Loucy (cell line): ENCODE measurements at regions not wholly inside any gene's neighbourhood (a gene's known extent, or its start where the extent isn't known, plus 50 kb on each side); places are given as distances from the start of the nearest gene placed in this dataset.

Experiments used
- H2AFZ ChIP-seq: fragments of 200-600 bp; sonication (generic); 2 replicates; pipeline ENCODE4 v1.6.0; 2016; ENCODE audit warnings: antibody characterized with exemption, mild to moderate bottlenecking, low read length, moderate library complexity
- H3F3A ChIP-seq: fragments of 200-600 bp; 2 replicates; pipeline ENCODE4 v1.6.0; 2016; ENCODE audit warnings: antibody characterized with exemption, low read depth, mild to moderate bottlenecking
- H3K27me3 ChIP-seq: fragments of 200-600 bp; sonication (generic); 2 replicates; pipeline ENCODE4 v1.6.1; 2014; ENCODE audit warnings: low read length, mild to moderate bottlenecking; ENCODE audit not compliant: insufficient read depth, poor library complexity, severe bottlenecking
- H3K36me3 ChIP-seq: fragments of 200-600 bp; sonication (generic); 2 replicates; pipeline ENCODE4 v1.6.1; 2016; ENCODE audit warnings: low read length; ENCODE audit not compliant: insufficient read depth
- H3K4me1 ChIP-seq: fragments of 200-600 bp; sonication (generic); 2 replicates; pipeline ENCODE4 v1.5.1; 2014; ENCODE audit warnings: low read length, mild to moderate bottlenecking; ENCODE audit not compliant: insufficient read depth, poor library complexity, severe bottlenecking
- H3K4me2 ChIP-seq: fragments of 200-600 bp; sonication (generic); 2 replicates; pipeline ENCODE4 v1.6.0; 2014; ENCODE audit warnings: antibody characterized with exemption, low read length, low read depth, mild to moderate bottlenecking; ENCODE audit not compliant: poor library complexity, severe bottlenecking
- H3K4me3 ChIP-seq: fragments of 200-600 bp; sonication (generic); 2 replicates; pipeline ENCODE4 v1.5.1; 2014; ENCODE audit warnings: low read length, mild to moderate bottlenecking, mixed read lengths; ENCODE audit not compliant: poor library complexity, severe bottlenecking
- H3K79me2 ChIP-seq: fragments of 200-600 bp; sonication (generic); 2 replicates; pipeline ENCODE4 v1.6.1; 2014; ENCODE audit warnings: low read length; ENCODE audit not compliant: insufficient read depth
- H3K9ac ChIP-seq: fragments of 200-600 bp; sonication (generic); 2 replicates; pipeline ENCODE4 v1.6.0; 2014; ENCODE audit warnings: mild to moderate bottlenecking, low read depth, low read length, moderate library complexity; ENCODE audit not compliant: poor library complexity, severe bottlenecking
- H3K9me2 ChIP-seq: fragments of 200-600 bp; sonication (generic); replicated peaks from 2 replicates; pipeline ENCODE4 v1.6.1; 2016; ENCODE audit warnings: low read depth, low read length, mixed read lengths
- H3K9me3 ChIP-seq: fragments of 200-600 bp; sonication (generic); 2 replicates; pipeline ENCODE4 v1.6.1; 2014; ENCODE audit warnings: mild to moderate bottlenecking, antibody characterized with exemption, low read length, low read depth; ENCODE audit not compliant: insufficient read depth
- H4K20me1 ChIP-seq: fragments of 200-600 bp; sonication (generic); 2 replicates; pipeline ENCODE4 v1.6.0; 2014; ENCODE audit warnings: antibody characterized with exemption, low read length, mild to moderate bottlenecking; ENCODE audit not compliant: insufficient read depth, poor library complexity, severe bottlenecking
- CTCF ChIP-seq: fragments of 200-600 bp; sonication (generic); conservative IDR thresholded peaks from 2 replicates; pipeline ENCODE4 v1.5.1; 2014; ENCODE audit warnings: mild to moderate bottlenecking, antibody characterized with exemption, low read length
- EZH2phosphoT487 ChIP-seq: fragments of 200-600 bp; IDR thresholded peaks from 2 replicates; pipeline ENCODE4 v1.6.1; 2018; ENCODE audit warnings: antibody characterized with exemption, mild to moderate bottlenecking, moderate library complexity, borderline replicate concordance

GRCh38 chr14:104432611-104433231, 146.8 kb upstream of the C14orf180 start:
- H4K20me1 ChIP-seq = no peaks in the 10 kb centered on the region
- H3K36me3 ChIP-seq = no peaks in the 10 kb centered on the region
- H3K4me2 ChIP-seq = no peak overlapping the region
- no peaks in the 10 kb centered on the region for H3K9me3 ChIP-seq
- TF ChIP-seq EZH2phosphoT487 (no peak), CTCF (no peak)
- no peak overlapping the region for H3K4me3 ChIP-seq
- H3K27me3 ChIP-seq = no peaks in the 10 kb centered on the region
- H3K9me2 ChIP-seq = no peaks in the 10 kb centered on the region
- no peaks in the 10 kb centered on the region for H3K79me2 ChIP-seq
- no peaks in the 10 kb centered on the region for H3F3A ChIP-seq
- H3K9ac ChIP-seq = no peak overlapping the region
- H2AFZ ChIP-seq = no peak overlapping the region
- peaks cover 13% of the 10 kb centered on the region for H3K4me1 ChIP-seq

- no peaks in the 10 kb centered on the region for H3K9me3 ChIP-seq
- no peaks in the 10 kb centered on the region for H3K27me3 ChIP-seq
- H3K79me2 ChIP-seq = no peaks in the 10 kb centered on the region
- H3K9ac ChIP-seq = no peak overlapping the region
- no peaks in the 10 kb centered on the region for H3K9me2 ChIP-seq
- no peaks in the 10 kb centered on the region for H4K20me1 ChIP-seq
- H3K36me3 ChIP-seq = no peaks in the 10 kb centered on the region
- no peak for TF ChIP-seq EZH2phosphoT487
- TF ChIP-seq CTCF = no peak; the same call in 1 of the 2 replicates
- no peak overlapping the region for H3K4me2 ChIP-seq
- no peak overlapping the region for H3K4me3 ChIP-seq
- H3F3A ChIP-seq = no peaks in the 10 kb centered on the region
- H2AFZ ChIP-seq = no peak overlapping the region
- peaks cover 13% of the 10 kb centered on the region for H3K4me1 ChIP-seq
Measured at GRCh38 chr14:104433401-104434213, 146.0 kb upstream of the C14orf180 start.

GRCh38 chr14:104434214-104435076, 145.1 kb upstream of the C14orf180 start:
- H3K9ac ChIP-seq = no peak overlapping the region
- no peaks in the 10 kb centered on the region for H3F3A ChIP-seq
- H2AFZ ChIP-seq = no peak overlapping the region
- H4K20me1 ChIP-seq = no peaks in the 10 kb centered on the region
- H3K4me2 ChIP-seq = no peak overlapping the region
- no peaks in the 10 kb centered on the region for H3K27me3 ChIP-seq
- H3K79me2 ChIP-seq = no peaks in the 10 kb centered on the region
- H3K9me3 ChIP-seq = no peaks in the 10 kb centered on the region
- H3K4me3 ChIP-seq = no peak overlapping the region
- TF ChIP-seq EZH2phosphoT487 (no peak), CTCF (no peak)
- no peaks in the 10 kb centered on the region for H3K36me3 ChIP-seq
- H3K4me1 ChIP-seq = peaks cover 13% of the 10 kb centered on the region
- no peaks in the 10 kb centered on the region for H3K9me2 ChIP-seq
